WTC11 (cell line): ENCODE measurements at regions not wholly inside any gene's neighbourhood (a gene's known extent, or its start where the extent isn't known, plus 50 kb on each side); places are given as distances from the start of the nearest gene placed in this dataset.

Experiments
- ATAC-seq: fragments of 200-7000 bp; cut with Tn5 transposase; 2 replicates; pipeline ENCODE4 v1.10.0; 2021; ENCODE audit warnings: mild to moderate bottlenecking, moderate library complexity
- CTCF ChIA-PET: fragments of 300-600 bp; sonication (Branson Sonifier 250); formaldehyde crosslinking; loops from one replicate; lab custom pipeline; 2021; ENCODE audit warnings: antibody characterized with exemption; lab: Charles Lee
- POLR2A ChIA-PET: fragments of 350-600 bp; sonication (Branson Sonifier 250); formaldehyde crosslinking; loops from one replicate; lab custom pipeline; 2021; ENCODE audit warnings: antibody characterized with exemption; lab: Charles Lee
- DNase-seq: peaks from one replicate; pipeline ENCODE4 v3.0.0; 2021; ENCODE audit warnings: low spot score
- H3K27ac Mint-ChIP-seq: 2 replicates; pipeline ENCODE4 v1.8.0; 2021; ENCODE audit warnings: mixed read lengths
- H3K27me3 Mint-ChIP-seq: 2 replicates; pipeline ENCODE4 v1.8.0; 2021; ENCODE audit warnings: low read depth, mild to moderate bottlenecking, moderate library complexity, mixed read lengths
- H3K36me3 Mint-ChIP-seq: 2 replicates; pipeline ENCODE4 v1.8.0; 2021; ENCODE audit warnings: mixed read lengths
- H3K4me1 Mint-ChIP-seq: 2 replicates; pipeline ENCODE4 v1.8.0; 2022; ENCODE audit warnings: mixed read lengths
- H3K4me3 Mint-ChIP-seq: 2 replicates; pipeline ENCODE4 v1.8.0; 2021; ENCODE audit warnings: mild to moderate bottlenecking, moderate library complexity, mixed read lengths
- H3K9me3 Mint-ChIP-seq: 2 replicates; pipeline ENCODE4 v1.8.0; 2021; ENCODE audit warnings: mixed read lengths
- AFF4 ChIP-seq: sonication (generic); formaldehyde crosslinking; IDR thresholded peaks from 2 replicates; pipeline ENCODE4 v1.8.1; 2023; ENCODE audit warnings: mild to moderate bottlenecking, missing genetic modification reagents, borderline replicate concordance
- CREB1 ChIP-seq: sonication (generic); formaldehyde crosslinking; IDR thresholded peaks from 2 replicates; pipeline ENCODE4 v1.8.0; 2023; ENCODE audit warnings: mild to moderate bottlenecking, missing genetic modification reagents
- E2F5 ChIP-seq: sonication (generic); formaldehyde crosslinking; IDR thresholded peaks from 2 replicates; pipeline ENCODE4 v1.8.1; 2022; ENCODE audit warnings: mild to moderate bottlenecking, moderate library complexity, missing genetic modification reagents
- ELF4 ChIP-seq: sonication (generic); formaldehyde crosslinking; IDR thresholded peaks from 2 replicates; pipeline ENCODE4 v1.8.1; 2022; ENCODE audit warnings: low read depth, mild to moderate bottlenecking, moderate library complexity, missing genetic modification reagents
- EMX1 ChIP-seq: fragments of 250-450 bp; sonication (Bioruptor Pico); IDR thresholded peaks from 2 replicates; pipeline ENCODE4 v1.8.0; 2021; ENCODE audit warnings: mild to moderate bottlenecking
- FOXJ3 ChIP-seq: sonication (generic); formaldehyde crosslinking; IDR thresholded peaks from 2 replicates; pipeline ENCODE4 v1.9.0; 2021; ENCODE audit warnings: missing genetic modification reagents, mild to moderate bottlenecking, borderline replicate concordance
- FOXP4 ChIP-seq: sonication (generic); formaldehyde crosslinking; IDR thresholded peaks from 2 replicates; pipeline ENCODE4 v1.8.0; 2022; ENCODE audit warnings: mild to moderate bottlenecking, missing genetic modification reagents
- GRHL2 ChIP-seq: fragments of 250-450 bp; sonication (Bioruptor Pico); IDR thresholded peaks from 2 replicates; pipeline ENCODE4 v1.8.0; 2022; ENCODE audit warnings: mild to moderate bottlenecking, moderate library complexity; ENCODE audit not compliant: insufficient replicate concordance, severe bottlenecking
- GTF2I ChIP-seq: fragments of 250-450 bp; sonication (Bioruptor Pico); conservative IDR thresholded peaks from 2 replicates; pipeline ENCODE4 v1.4.0; 2021; ENCODE audit warnings: mild to moderate bottlenecking
- PREB ChIP-seq: sonication (generic); formaldehyde crosslinking; IDR thresholded peaks from 2 replicates; pipeline ENCODE4 v1.8.1; 2022; ENCODE audit warnings: mild to moderate bottlenecking, missing genetic modification reagents, moderate library complexity, borderline replicate concordance
- RORB ChIP-seq: fragments of 250-450 bp; sonication (Bioruptor Pico); IDR thresholded peaks from 2 replicates; pipeline ENCODE4 v1.9.0; 2021; ENCODE audit warnings: mild to moderate bottlenecking
- SMAD3 ChIP-seq: sonication (generic); formaldehyde crosslinking; IDR thresholded peaks from 2 replicates; pipeline ENCODE4 v1.8.0; 2022; ENCODE audit warnings: missing genetic modification reagents, mild to moderate bottlenecking, borderline replicate concordance
- ZNF232 ChIP-seq: sonication (generic); formaldehyde crosslinking; IDR thresholded peaks from 2 replicates; pipeline ENCODE4 v1.8.0; 2022; ENCODE audit warnings: mild to moderate bottlenecking, missing genetic modification reagents
- ZNF416 ChIP-seq: fragments of 250-450 bp; sonication (Bioruptor Pico); IDR thresholded peaks from 2 replicates; pipeline ENCODE4 v1.9.0; 2021; ENCODE audit warnings: mild to moderate bottlenecking, inconsistent platforms
- TF ChIP-seq, protein P1 (sequence below): sonication (generic); formaldehyde crosslinking; IDR thresholded peaks from 2 replicates; pipeline ENCODE4 v1.8.0; 2022; ENCODE audit warnings: missing genetic modification reagents
- TF ChIP-seq, protein P2 (sequence below): sonication (generic); formaldehyde crosslinking; conservative IDR thresholded peaks from 2 replicates; pipeline ENCODE4 v1.8.1; 2022; ENCODE audit warnings: mild to moderate bottlenecking, missing genetic modification reagents
- TF ChIP-seq, protein P3 (sequence below): fragments of 250-450 bp; sonication (Bioruptor Pico); IDR thresholded peaks from 2 replicates; pipeline ENCODE4 v1.9.0; 2021; ENCODE audit warnings: mild to moderate bottlenecking, borderline replicate concordance
- TF ChIP-seq, protein P4 (sequence below): sonication (generic); formaldehyde crosslinking; IDR thresholded peaks from 2 replicates; pipeline ENCODE4 v1.8.1; 2022; ENCODE audit warnings: low read depth, missing genetic modification reagents, borderline replicate concordance

- TF ChIP-seq GRHL2 (CRISPR knock-in tag) (no peak), FOXP4 (no peak), ZNF416 (no peak), E2F5 (CRISPR knock-in tag) (no peak), SMAD3 (CRISPR knock-in tag) (no peak), FOXJ3 (no peak), ZNF232 (CRISPR knock-in tag) (no peak)
- TF ChIP-seq, protein P1, sequence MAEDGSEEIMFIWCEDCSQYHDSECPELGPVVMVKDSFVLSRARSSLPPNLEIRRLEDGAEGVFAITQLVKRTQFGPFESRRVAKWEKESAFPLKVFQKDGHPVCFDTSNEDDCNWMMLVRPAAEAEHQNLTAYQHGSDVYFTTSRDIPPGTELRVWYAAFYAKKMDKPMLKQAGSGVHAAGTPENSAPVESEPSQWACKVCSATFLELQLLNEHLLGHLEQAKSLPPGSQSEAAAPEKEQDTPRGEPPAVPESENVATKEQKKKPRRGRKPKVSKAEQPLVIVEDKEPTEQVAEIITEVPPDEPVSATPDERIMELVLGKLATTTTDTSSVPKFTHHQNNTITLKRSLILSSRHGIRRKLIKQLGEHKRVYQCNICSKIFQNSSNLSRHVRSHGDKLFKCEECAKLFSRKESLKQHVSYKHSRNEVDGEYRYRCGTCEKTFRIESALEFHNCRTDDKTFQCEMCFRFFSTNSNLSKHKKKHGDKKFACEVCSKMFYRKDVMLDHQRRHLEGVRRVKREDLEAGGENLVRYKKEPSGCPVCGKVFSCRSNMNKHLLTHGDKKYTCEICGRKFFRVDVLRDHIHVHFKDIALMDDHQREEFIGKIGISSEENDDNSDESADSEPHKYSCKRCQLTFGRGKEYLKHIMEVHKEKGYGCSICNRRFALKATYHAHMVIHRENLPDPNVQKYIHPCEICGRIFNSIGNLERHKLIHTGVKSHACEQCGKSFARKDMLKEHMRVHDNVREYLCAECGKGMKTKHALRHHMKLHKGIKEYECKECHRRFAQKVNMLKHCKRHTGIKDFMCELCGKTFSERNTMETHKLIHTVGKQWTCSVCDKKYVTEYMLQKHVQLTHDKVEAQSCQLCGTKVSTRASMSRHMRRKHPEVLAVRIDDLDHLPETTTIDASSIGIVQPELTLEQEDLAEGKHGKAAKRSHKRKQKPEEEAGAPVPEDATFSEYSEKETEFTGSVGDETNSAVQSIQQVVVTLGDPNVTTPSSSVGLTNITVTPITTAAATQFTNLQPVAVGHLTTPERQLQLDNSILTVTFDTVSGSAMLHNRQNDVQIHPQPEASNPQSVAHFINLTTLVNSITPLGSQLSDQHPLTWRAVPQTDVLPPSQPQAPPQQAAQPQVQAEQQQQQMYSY: no peak
Measured at GRCh38 chr1:42085596-42085995, 67.6 kb upstream of the GUCA2B start (continued).

DNA sequence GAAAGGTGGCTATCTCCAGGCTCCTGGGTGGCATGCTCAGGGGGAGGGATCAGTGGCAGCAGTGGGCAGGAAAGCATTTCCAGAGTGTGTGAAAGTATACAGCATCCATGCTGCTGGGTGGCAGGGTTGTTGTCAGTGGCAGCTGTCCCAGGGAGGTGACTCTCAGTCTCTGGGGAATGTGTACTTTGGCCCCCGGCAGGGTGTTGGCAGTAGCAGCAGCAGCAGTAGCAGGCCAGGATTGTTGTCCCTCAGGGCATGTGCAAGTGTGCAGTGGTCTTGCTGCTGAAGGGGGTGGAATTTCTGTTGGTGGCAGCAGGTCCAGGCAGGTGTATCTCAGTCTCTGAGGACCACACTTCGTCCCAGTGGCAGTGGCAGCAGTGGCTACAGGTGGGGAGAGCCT, 71.7 kb upstream of the GUCA2B start:
- H3K36me3 Mint-ChIP-seq: no peaks in the 10 kb centered on the region
- no peak for ATAC-seq
- CTCF ChIA-PET: no interaction called here

More for the DNA sequence above, 71.7 kb upstream of the GUCA2B start:
- no peak overlapping the region for H3K27ac Mint-ChIP-seq
- DNase-seq: no peak
- POLR2A ChIA-PET: no interaction called here
- H3K9me3 Mint-ChIP-seq: no peaks in the 10 kb centered on the region
- TF ChIP-seq PREB (CRISPR knock-in tag): no peak
- TF ChIP-seq, protein P2, sequence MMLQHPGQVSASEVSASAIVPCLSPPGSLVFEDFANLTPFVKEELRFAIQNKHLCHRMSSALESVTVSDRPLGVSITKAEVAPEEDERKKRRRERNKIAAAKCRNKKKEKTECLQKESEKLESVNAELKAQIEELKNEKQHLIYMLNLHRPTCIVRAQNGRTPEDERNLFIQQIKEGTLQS (CRISPR knock-in tag): no peak
- TF ChIP-seq, protein P3, sequence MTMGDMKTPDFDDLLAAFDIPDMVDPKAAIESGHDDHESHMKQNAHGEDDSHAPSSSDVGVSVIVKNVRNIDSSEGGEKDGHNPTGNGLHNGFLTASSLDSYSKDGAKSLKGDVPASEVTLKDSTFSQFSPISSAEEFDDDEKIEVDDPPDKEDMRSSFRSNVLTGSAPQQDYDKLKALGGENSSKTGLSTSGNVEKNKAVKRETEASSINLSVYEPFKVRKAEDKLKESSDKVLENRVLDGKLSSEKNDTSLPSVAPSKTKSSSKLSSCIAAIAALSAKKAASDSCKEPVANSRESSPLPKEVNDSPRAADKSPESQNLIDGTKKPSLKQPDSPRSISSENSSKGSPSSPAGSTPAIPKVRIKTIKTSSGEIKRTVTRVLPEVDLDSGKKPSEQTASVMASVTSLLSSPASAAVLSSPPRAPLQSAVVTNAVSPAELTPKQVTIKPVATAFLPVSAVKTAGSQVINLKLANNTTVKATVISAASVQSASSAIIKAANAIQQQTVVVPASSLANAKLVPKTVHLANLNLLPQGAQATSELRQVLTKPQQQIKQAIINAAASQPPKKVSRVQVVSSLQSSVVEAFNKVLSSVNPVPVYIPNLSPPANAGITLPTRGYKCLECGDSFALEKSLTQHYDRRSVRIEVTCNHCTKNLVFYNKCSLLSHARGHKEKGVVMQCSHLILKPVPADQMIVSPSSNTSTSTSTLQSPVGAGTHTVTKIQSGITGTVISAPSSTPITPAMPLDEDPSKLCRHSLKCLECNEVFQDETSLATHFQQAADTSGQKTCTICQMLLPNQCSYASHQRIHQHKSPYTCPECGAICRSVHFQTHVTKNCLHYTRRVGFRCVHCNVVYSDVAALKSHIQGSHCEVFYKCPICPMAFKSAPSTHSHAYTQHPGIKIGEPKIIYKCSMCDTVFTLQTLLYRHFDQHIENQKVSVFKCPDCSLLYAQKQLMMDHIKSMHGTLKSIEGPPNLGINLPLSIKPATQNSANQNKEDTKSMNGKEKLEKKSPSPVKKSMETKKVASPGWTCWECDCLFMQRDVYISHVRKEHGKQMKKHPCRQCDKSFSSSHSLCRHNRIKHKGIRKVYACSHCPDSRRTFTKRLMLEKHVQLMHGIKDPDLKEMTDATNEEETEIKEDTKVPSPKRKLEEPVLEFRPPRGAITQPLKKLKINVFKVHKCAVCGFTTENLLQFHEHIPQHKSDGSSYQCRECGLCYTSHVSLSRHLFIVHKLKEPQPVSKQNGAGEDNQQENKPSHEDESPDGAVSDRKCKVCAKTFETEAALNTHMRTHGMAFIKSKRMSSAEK (CRISPR knock-in tag): no peak
- TF ChIP-seq RORB (CRISPR knock-in tag): no peak
- TF ChIP-seq GTF2I (CRISPR knock-in tag): no peak
- no peak for TF ChIP-seq EMX1 (CRISPR knock-in tag)
- TF ChIP-seq CREB1 (CRISPR knock-in tag): no peak
- no peak for TF ChIP-seq ZNF232 (CRISPR knock-in tag)
- TF ChIP-seq FOXJ3: no peak
- TF ChIP-seq ELF4 (CRISPR knock-in tag): no peak
- TF ChIP-seq, protein P4, sequence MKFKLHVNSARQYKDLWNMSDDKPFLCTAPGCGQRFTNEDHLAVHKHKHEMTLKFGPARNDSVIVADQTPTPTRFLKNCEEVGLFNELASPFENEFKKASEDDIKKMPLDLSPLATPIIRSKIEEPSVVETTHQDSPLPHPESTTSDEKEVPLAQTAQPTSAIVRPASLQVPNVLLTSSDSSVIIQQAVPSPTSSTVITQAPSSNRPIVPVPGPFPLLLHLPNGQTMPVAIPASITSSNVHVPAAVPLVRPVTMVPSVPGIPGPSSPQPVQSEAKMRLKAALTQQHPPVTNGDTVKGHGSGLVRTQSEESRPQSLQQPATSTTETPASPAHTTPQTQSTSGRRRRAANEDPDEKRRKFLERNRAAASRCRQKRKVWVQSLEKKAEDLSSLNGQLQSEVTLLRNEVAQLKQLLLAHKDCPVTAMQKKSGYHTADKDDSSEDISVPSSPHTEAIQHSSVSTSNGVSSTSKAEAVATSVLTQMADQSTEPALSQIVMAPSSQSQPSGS (CRISPR knock-in tag): no peak
- no peak for TF ChIP-seq AFF4
- TF ChIP-seq, all 79 proteins: peak for 0
- no peaks in the 10 kb centered on the region; the same call in 1 of the 2 replicates for H3K27me3 Mint-ChIP-seq
- H3K4me1 Mint-ChIP-seq: peaks cover 16% of the 10 kb centered on the region
- no peak overlapping the region for H3K4me3 Mint-ChIP-seq
